ENCODE measurements at regions not wholly inside any gene's neighbourhood (a gene's known extent, or its start where the extent isn't known, plus 50 kb on each side); places are given as distances from the start of the nearest gene placed in this dataset.

GRCh38 chr22:26763633-26764361 lies 106.4 kb downstream of the MIAT start:
- peaks cover 0 to 14% (median 0%) of the 10 kb centered on the region in 3 donors for H3K9me3 ChIP-seq (ENCODE audit: control extremely low read depth in 1 of 3, control insufficient read depth in 2 of 3, insufficient read depth in 1 of 3, low read length in 2 of 3)
- no peak overlapping the region for H2AFZ ChIP-seq (ENCODE audit: insufficient read depth, low read depth, low read length, poor library complexity, severe bottlenecking)
- H3K4me2 ChIP-seq (replicated peaks; ENCODE audit: low read depth, low read length, poor library complexity, severe bottlenecking): no peak overlapping the region
- TF ChIP-seq EZH2 (IDR thresholded peaks at IDR 0.05; ENCODE audit: borderline replicate concordance, insufficient read depth, low read depth, low read length, poor library complexity, severe bottlenecking) (no peak), CTCF (IDR thresholded peaks at IDR 0.05) (no peak)
- H3K36me3 ChIP-seq (replicated peaks in 1 of 2; ENCODE audit: control extremely low read depth in 1 of 2, control insufficient read depth in 1 of 2, extremely low read depth in 1 of 2, insufficient read depth in 2 of 2, low read length in 1 of 2): peaks cover 0 to 28% of the 10 kb centered on the region in 2 experiments
- H3K9ac ChIP-seq (ENCODE audit: low read length): no peak overlapping the region
- no peak overlapping the region for H3K4me3 Mint-ChIP-seq
- intact Hi-C loops (cut with micrococcal nuclease): no loop called here
- WGBS (ENCODE audit: insufficient coverage): 97% methylated on average over 16 of the region's 16 CpGs
- ChIA-PET CTCF (no interaction called here), POLR2A (no interaction called here)
- H4K20me1 ChIP-seq (ENCODE audit: control insufficient read depth, insufficient read depth, low read length, poor library complexity, severe bottlenecking): no peaks in the 10 kb centered on the region
- no peaks in the 10 kb centered on the region for H3K4me1 Mint-ChIP-seq
- H3K4me1 ChIP-seq (ENCODE audit: control insufficient read depth in 2 of 2, insufficient read depth in 2 of 2, low read length in 2 of 2): no peaks in the 10 kb centered on the region
- H3K27ac ChIP-seq (ENCODE audit: low read length in 2 of 2): no peak overlapping the region
- H3K79me2 ChIP-seq (ENCODE audit: control insufficient read depth, insufficient read depth, low read length): peaks cover 5% of the 10 kb centered on the region
- no peak overlapping the region for H3K4me3 ChIP-seq (ENCODE audit: control extremely low read depth in 1 of 5, extremely low read depth in 1 of 5, insufficient read depth in 1 of 5, low read depth in 2 of 5, low read length in 4 of 5)
- H3K9me3 Mint-ChIP-seq (ENCODE audit: insufficient read depth): no peaks in the 10 kb centered on the region
- no peaks in the 10 kb centered on the region for H3K27me3 ChIP-seq (replicated peaks in 1 of 4; ENCODE audit: control extremely low read depth in 1 of 4, control insufficient read depth in 3 of 4, insufficient read depth in 4 of 4, low read length in 3 of 4)
- DNase-seq (no peak), ATAC-seq (ENCODE audit: low read depth) (no peak)
- no peak overlapping the region for H3K27ac Mint-ChIP-seq
- H3K27me3 Mint-ChIP-seq: no peaks in the 10 kb centered on the region

- DNase-seq: no peak
Measured at GRCh38 chr22:26766510-26767350, 109.3 kb downstream of the MIAT start.

More at GRCh38 chr22:26766510-26767350, 109.3 kb downstream of the MIAT start:
- Histone ChIP-seq H3K9me3 (ENCODE audit: control extremely low read depth in 1 of 3, control insufficient read depth in 2 of 3, insufficient read depth in 1 of 3, low read length in 2 of 3) (peaks cover 0 to 14% (median 0%) of the 10 kb centered on the region in 3 donors), H3K79me2 (ENCODE audit: control insufficient read depth, insufficient read depth, low read length) (no peaks in the 10 kb centered on the region), H3K27ac (ENCODE audit: low read length in 2 of 2) (no peak overlapping the region), H3K9ac (ENCODE audit: low read length) (no peak overlapping the region), H3K4me1 (ENCODE audit: control insufficient read depth in 2 of 2, insufficient read depth in 2 of 2, low read length in 2 of 2) (no peaks in the 10 kb centered on the region), H3K4me3 (ENCODE audit: control extremely low read depth in 1 of 5, extremely low read depth in 1 of 5, insufficient read depth in 1 of 5, low read depth in 2 of 5, low read length in 4 of 5) (no peak overlapping the region), H3K4me2 (replicated peaks; ENCODE audit: low read depth, low read length, poor library complexity, severe bottlenecking) (no peak overlapping the region), H2AFZ (ENCODE audit: insufficient read depth, low read depth, low read length, poor library complexity, severe bottlenecking) (no peak overlapping the region), H3K36me3 (replicated peaks in 1 of 2; ENCODE audit: control extremely low read depth in 1 of 2, control insufficient read depth in 1 of 2, extremely low read depth in 1 of 2, insufficient read depth in 2 of 2, low read length in 1 of 2) (peaks cover 0 to 25% of the 10 kb centered on the region in 2 experiments), H3K27me3 (replicated peaks in 1 of 4; ENCODE audit: control extremely low read depth in 1 of 4, control insufficient read depth in 3 of 4, insufficient read depth in 4 of 4, low read length in 3 of 4) (no peaks in the 10 kb centered on the region), H4K20me1 (ENCODE audit: control insufficient read depth, insufficient read depth, low read length, poor library complexity, severe bottlenecking) (no peaks in the 10 kb centered on the region)
- H3K9me3 Mint-ChIP-seq (ENCODE audit: insufficient read depth): no peaks in the 10 kb centered on the region
- H3K27ac Mint-ChIP-seq: no peak overlapping the region
- TF ChIP-seq CTCF (IDR thresholded peaks at IDR 0.05): no peak
- no peak overlapping the region for H3K4me3 Mint-ChIP-seq
- ChIA-PET POLR2A (no interaction called here), CTCF (no interaction called here)
- intact Hi-C loops (cut with micrococcal nuclease): no loop called here
- 90% methylated on average over 18 of the region's 19 CpGs for WGBS (ENCODE audit: insufficient coverage)
- no peaks in the 10 kb centered on the region for H3K4me1 Mint-ChIP-seq
- no peaks in the 10 kb centered on the region for H3K27me3 Mint-ChIP-seq
- no peak for ATAC-seq (ENCODE audit: low read depth)
